ENCODE measurements at regions not wholly inside any gene's neighbourhood (a gene's known extent, or its start where the extent isn't known, plus 50 kb on each side); places are given as distances from the start of the nearest gene placed in this dataset.
"Not testable (repeated sequence)": the region's sequence is repeated elsewhere in the genome, so short reads cannot be mapped to it uniquely, and the experiment has no call there.

GRCh38 chr9:42951239-42951638, 767.8 kb downstream of the SPATA31A6 start:
- TF ChIP-seq ATF2 (CRISPR knock-in tag; IDR thresholded peaks at IDR 0.05); KDM5B (CRISPR knock-in tag; IDR thresholded peaks at IDR 0.05; ENCODE audit: borderline replicate concordance); FOXM1 (CRISPR knock-in tag; IDR thresholded peaks at IDR 0.05); POLR2AphosphoS5 (IDR thresholded peaks at IDR 0.05; ENCODE audit: low read depth, low read length); ZNF598 (CRISPR knock-in tag; IDR thresholded peaks at IDR 0.05; ENCODE audit: borderline replicate concordance); ARNTL (CRISPR knock-in tag; IDR thresholded peaks at IDR 0.05); ZNF629 (CRISPR knock-in tag; conservative IDR thresholded peaks at IDR 0.05): not testable (repeated sequence)
